HL-60 (cell line): ENCODE measurements at regions not wholly inside any gene's neighbourhood (a gene's known extent, or its start where the extent isn't known, plus 50 kb on each side); places are given as distances from the start of the nearest gene placed in this dataset.

ENCODE experiments used
- CTCF ChIP-seq: IDR thresholded peaks from one replicate; pipeline ENCODE4 v1.5.1; 2011; ENCODE audit warnings: low read length, control low read depth, inconsistent platforms; ENCODE audit not compliant: insufficient read depth
- REST ChIP-seq: IDR thresholded peaks from 2 replicates; pipeline ENCODE4 v1.6.1; 2012; ENCODE audit warnings: low read depth; ENCODE audit not compliant: insufficient replicate concordance

- no peak for TF ChIP-seq CTCF
- TF ChIP-seq REST: no peak
Measured at GRCh38 chr6:141986457-141986856, 146.3 kb upstream of the GJE1 start.
